ENCODE measurements at regions not wholly inside any gene's neighbourhood (a gene's known extent, or its start where the extent isn't known, plus 50 kb on each side); places are given as distances from the start of the nearest gene placed in this dataset.

- TF ChIP-seq CTCF (IDR thresholded peaks at IDR 0.05) (no peak), POLR2A (IDR thresholded peaks at IDR 0.05) (no peak)
Measured at GRCh38 chr2:220512419-220512818, 885.0 kb downstream of the SLC4A3 start.

Data from breast epithelium (tissue), 3 donors.